Heart right ventricle (tissue), 16 donors: ENCODE measurements at regions not wholly inside any gene's neighbourhood (a gene's known extent, or its start where the extent isn't known, plus 50 kb on each side); places are given as distances from the start of the nearest gene placed in this dataset.

ENCODE experiments used
- ATAC-seq, 8 donors: fragments of 200-7000 bp; cut with Tn5 transposase; one replicate each; pipeline ENCODE4 v1.9.1; 2020; ENCODE audit warnings: mild to moderate bottlenecking in 8 of 8, moderate library complexity in 8 of 8, moderate number of reproducible peaks in 1 of 8
- DNase-seq, 2 donors: peaks; one replicate each; pipeline ENCODE4 v3.0.0-alpha.2; 2020
- H3K27ac ChIP-seq, 10 donors: fragments of 200-600 bp; sonication (generic) in 2 of 10; one replicate each; pipeline versions ENCODE4 v1.5.0 to v1.8.0; 2020 to 2022; ENCODE audit warnings: mild to moderate bottlenecking in 3 of 10
- H3K27me3 ChIP-seq, 7 donors: fragments of 200-600 bp; one replicate each; pipeline ENCODE4 v1.8.0; 2021 to 2022; ENCODE audit warnings: mild to moderate bottlenecking in 2 of 7
- H3K36me3 ChIP-seq, 9 donors: fragments of 200-600 bp; sonication (generic) in 1 of 9; one replicate each; pipeline versions ENCODE4 v1.5.0 to v1.8.0; 2020 to 2022; ENCODE audit warnings: mild to moderate bottlenecking in 2 of 9
- H3K4me1 ChIP-seq, 9 donors: fragments of 200-600 bp; sonication (generic) in 1 of 9; one replicate each; pipeline versions ENCODE4 v1.5.0 to v1.8.0; 2020 to 2022; ENCODE audit warnings: mild to moderate bottlenecking in 4 of 9
- H3K4me3 ChIP-seq, 10 donors: fragments of 200-600 bp; sonication (generic) in 2 of 10; one replicate each; pipeline versions ENCODE4 v1.5.0 to v1.8.0; 2020 to 2022; ENCODE audit warnings: mild to moderate bottlenecking in 7 of 10, moderate library complexity in 2 of 10
- H3K9me3 ChIP-seq, 11 donors: fragments of 200-600 bp in 10 of 11; sonication (generic) in 2 of 11; one replicate each; pipeline versions ENCODE4 v1.5.0 to v1.8.0; 2013 to 2022; ENCODE audit warnings: mild to moderate bottlenecking in 2 of 11, control low read depth in 1 of 11, moderate library complexity in 1 of 11
- WGBS, 2 donors: extraction: QIAGEN DNeasy Blood & Tissue Kit; methylation state at CpG; one replicate each; pipeline ENCODE4 v1.1.7; 2013; ENCODE audit warnings: inconsistent platforms in 1 of 2; 5-methylcytosine and 5-hydroxymethylcytosine counted together
- intact Hi-C, 10 donors: fragments of 100-400 bp; cut with DNase I; formaldehyde crosslinking; loops; one replicate each; pipeline versions ENCODE4 v1.11.1 to v1.14.2; 2022
- TF ChIP-seq, protein P1 (sequence below), 9 donors: fragments of 200-600 bp; sonication (generic) in 2 of 9; IDR thresholded peaks; one replicate each; pipeline versions ENCODE4 v1.5.0 to v1.8.0; 2021 to 2022; ENCODE audit warnings: antibody characterized with exemption in 9 of 9, mild to moderate bottlenecking in 5 of 9, moderate library complexity in 1 of 9
- donor health status: Arrhythmogenic right ventricular cardiomyopathy.
- donor health status: ischemic (EF 13 %, LVEDD 7.1; RV severe dilation, severe dysfunction).
- donor health status: healthy with polysubstance abuse.
- donor health status: DM: no; HTN: yes; CAD: no.
- donor health status: DM: no; HTN: no; CAD: no.
- donor health status: ischemic (EF 25% LVEDD 6.9; RV normal size, moderate dysfunction).
- donor health status: ischemic (EF 25% LVEDD 5.7; RV mildly dilated, moderate dysfunction).
- donor health status: healthy.
- donor health status: DM: yes; HTN: yes; CAD: no.
- donor health status: Ischemic cardiomyopathy.
- donor health status: ischemic (EF 35%, LVEDD 5.7; RV mildly dilated, moderate dysfunction).
- donor health status: nonischemic (EF 11% LVEDD 7.7; RV severe dilation, severe dysfunction).
- donor health status: DM: yes; HTN: yes; CAD: no.
- donor health status: PGD.
- donor health status: ischemic (EF 29% LVEDD 5.4; RV normal size, mild dysfunction).
- donor health status: nonischemic (EF 23%, LVEDD 6.1; RV moderate dilation, normal function).

DNA sequence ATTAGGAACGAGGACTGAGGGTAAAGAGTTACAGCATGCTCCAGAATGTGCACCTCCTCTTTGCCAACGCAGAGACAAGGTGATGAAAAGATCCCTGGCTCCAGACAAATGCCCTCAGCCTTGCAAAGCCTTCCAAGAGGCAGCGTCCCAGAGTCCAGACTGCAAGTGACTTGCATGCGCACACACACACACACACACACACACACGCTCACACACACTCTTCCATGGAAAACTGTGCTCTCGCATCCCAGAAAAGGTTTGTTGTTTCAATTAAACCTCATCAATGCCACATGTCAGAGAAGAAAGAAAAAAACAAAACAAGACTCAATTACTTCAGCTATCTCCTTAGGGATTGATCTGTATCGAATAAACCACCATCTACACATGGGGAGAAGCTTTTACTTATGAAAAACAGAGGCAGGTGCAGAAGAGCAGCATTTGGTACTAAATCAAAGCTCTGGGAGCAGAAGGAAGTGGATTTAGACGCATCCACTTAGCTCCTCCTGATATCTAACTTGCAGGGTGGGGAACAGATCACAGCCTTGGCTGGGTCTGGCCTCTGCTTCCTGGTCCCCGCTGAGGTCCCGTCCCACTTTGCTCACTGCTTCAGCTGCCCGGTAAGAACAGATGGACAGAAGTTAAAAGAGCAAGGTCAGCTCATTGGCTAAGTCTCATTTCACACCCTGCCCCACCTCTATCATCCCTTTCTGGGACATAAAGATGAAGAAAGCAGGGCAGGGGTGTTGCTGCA lies 249.8 kb upstream of the BLID start:
- H3K4me3 ChIP-seq = peak overlapping the region in 7 of 10 donors; percentile 2 to 39 (median 10)
- peak overlapping the region in 6 of 10 donors; percentile 11 to 80 (median 28) for H3K27ac ChIP-seq
- peak; percentile 14 to 34 for DNase-seq
- H3K27me3 ChIP-seq = no peaks in the 10 kb centered on the region
- no peaks in the 10 kb centered on the region for H3K36me3 ChIP-seq
- ATAC-seq = peak in 6 of 8 donors; percentile 39 to 86 (median 59)
- 27 to 44% methylated on average over 11 of the region's 11 CpGs for WGBS, 2 donors
- TF ChIP-seq, protein P1, sequence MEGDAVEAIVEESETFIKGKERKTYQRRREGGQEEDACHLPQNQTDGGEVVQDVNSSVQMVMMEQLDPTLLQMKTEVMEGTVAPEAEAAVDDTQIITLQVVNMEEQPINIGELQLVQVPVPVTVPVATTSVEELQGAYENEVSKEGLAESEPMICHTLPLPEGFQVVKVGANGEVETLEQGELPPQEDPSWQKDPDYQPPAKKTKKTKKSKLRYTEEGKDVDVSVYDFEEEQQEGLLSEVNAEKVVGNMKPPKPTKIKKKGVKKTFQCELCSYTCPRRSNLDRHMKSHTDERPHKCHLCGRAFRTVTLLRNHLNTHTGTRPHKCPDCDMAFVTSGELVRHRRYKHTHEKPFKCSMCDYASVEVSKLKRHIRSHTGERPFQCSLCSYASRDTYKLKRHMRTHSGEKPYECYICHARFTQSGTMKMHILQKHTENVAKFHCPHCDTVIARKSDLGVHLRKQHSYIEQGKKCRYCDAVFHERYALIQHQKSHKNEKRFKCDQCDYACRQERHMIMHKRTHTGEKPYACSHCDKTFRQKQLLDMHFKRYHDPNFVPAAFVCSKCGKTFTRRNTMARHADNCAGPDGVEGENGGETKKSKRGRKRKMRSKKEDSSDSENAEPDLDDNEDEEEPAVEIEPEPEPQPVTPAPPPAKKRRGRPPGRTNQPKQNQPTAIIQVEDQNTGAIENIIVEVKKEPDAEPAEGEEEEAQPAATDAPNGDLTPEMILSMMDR (IDR thresholded peaks at IDR 0.05) = no peak
- H3K9me3 ChIP-seq = peaks cover 0 to 4% (median 0%) of the 10 kb centered on the region in 11 donors
- H3K4me1 ChIP-seq = peaks cover 0 to 34% (median 24%) of the 10 kb centered on the region in 9 donors
- intact Hi-C loops = loop anchor here in 3 of 10 donors (5.0 to 10.0 kb wide), 4 partner anchors 58 to 151 kb away; no protein-coding TSS in a partner anchor

DNA sequence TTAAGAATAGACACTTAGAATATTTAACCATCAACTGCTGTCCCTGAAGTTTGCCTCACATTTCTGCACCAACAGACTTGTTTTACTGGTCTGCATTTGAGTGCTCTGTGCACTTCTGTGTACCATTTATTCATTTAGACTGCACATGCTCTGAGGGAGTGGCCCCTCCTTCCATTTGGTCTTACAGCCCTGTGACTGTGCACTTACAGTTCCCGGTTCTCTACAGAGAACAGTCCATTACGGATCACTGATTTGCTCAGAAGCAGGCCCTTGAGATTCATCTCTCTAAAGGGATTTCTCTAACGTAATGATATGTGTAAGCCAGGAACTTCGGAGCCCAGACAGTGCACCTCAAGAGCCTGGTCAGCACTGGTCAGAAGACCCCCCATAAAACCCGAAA lies 247.3 kb upstream of the BLID start:
- ATAC-seq (peak in 2 of 8 donors; percentile 33 to 68), DNase-seq (no peak)
- Histone ChIP-seq H3K27ac (peak overlapping the region in 1 of 10 donors; percentile 47), H3K36me3 (no peaks in the 10 kb centered on the region), H3K4me3 (no peak overlapping the region), H3K9me3 (peaks cover 0 to 6% (median 0%) of the 10 kb centered on the region in 11 donors), H3K4me1 (peaks cover 0 to 31% (median 23%) of the 10 kb centered on the region in 9 donors), H3K27me3 (no peaks in the 10 kb centered on the region)
- 60 to 71% methylated on average over 5 of the region's 5 CpGs for WGBS, 2 donors
- TF ChIP-seq, protein P1 (IDR thresholded peaks at IDR 0.05) = no peak
- intact Hi-C loops = loop anchor here in 3 of 10 donors (10.0 kb wide), 2 partner anchors 72 to 148 kb away; no protein-coding TSS in a partner anchor

DNA sequence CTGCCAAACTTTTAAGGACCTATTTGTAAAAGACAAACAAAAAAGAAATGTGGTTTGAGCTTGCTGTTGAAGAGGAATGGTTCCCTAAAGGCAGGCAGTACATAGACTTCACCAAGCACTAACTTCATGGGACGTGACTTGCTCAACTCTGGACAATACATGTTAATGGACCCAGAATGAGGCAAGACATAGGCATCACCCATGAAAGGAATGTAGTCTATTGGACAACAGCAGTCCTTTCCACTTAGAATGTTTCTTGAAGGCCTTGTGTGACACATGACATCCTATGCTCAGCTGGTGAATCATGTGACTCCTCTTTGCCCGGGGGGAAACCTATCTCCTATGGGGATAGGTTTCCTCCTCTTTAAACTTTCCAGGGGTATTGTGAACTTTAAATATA lies 246.4 kb upstream of the BLID start:
- intact Hi-C loops = loop anchor here in 3 of 10 donors (10.0 kb wide), 2 partner anchors 72 to 148 kb away; no protein-coding TSS in a partner anchor
- Histone ChIP-seq H3K36me3 (no peaks in the 10 kb centered on the region), H3K27me3 (no peaks in the 10 kb centered on the region), H3K4me3 (no peak overlapping the region), H3K4me1 (peaks cover 0 to 22% (median 14%) of the 10 kb centered on the region in 9 donors), H3K9me3 (peaks cover 0 to 6% (median 0%) of the 10 kb centered on the region in 11 donors), H3K27ac (no peak overlapping the region)
- WGBS, 2 donors = 93% methylated on average over 2 of the region's 2 CpGs
- TF ChIP-seq, protein P1 (IDR thresholded peaks at IDR 0.05) = no peak
- no peak for DNase-seq
- ATAC-seq = no peak

DNA sequence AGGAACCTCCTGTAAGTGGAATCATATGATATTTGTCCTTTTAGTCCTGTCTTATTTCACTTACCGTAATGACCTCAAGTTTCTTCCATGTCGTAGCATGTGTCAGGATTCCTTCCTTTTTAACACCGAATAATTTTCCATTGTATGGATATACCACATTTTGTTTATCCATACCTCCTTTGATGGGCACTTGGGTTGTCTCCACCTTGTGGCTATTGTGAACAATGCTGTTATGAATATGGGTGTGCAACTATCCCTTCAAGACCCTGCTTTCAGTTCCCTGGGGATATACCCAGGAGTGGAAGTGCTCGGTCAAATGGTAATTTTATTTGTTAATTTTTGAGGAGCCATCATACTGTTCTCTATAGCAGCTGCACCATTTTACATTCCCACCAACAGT lies 244.9 kb upstream of the BLID start:
- Histone ChIP-seq H3K27ac (no peak overlapping the region), H3K4me3 (no peak overlapping the region), H3K9me3 (peaks cover 0 to 6% (median 0%) of the 10 kb centered on the region in 11 donors), H3K36me3 (no peaks in the 10 kb centered on the region), H3K4me1 (peaks cover 0 to 10% (median 2%) of the 10 kb centered on the region in 9 donors), H3K27me3 (no peaks in the 10 kb centered on the region)
- 96 to 97% methylated on average over 4 of the region's 4 CpGs for WGBS, 2 donors
- ATAC-seq = no peak
- TF ChIP-seq, protein P1 (IDR thresholded peaks at IDR 0.05) = peak in 1 of 9 donors; percentile 26
- intact Hi-C loops = loop anchor here in 3 of 10 donors (10.0 kb wide), 2 partner anchors 74 to 146 kb away; no protein-coding TSS in a partner anchor
- DNase-seq = no peak
